ENCODE measurements at regions not wholly inside any gene's neighbourhood (a gene's known extent, or its start where the extent isn't known, plus 50 kb on each side); places are given as distances from the start of the nearest gene placed in this dataset.

DNA sequence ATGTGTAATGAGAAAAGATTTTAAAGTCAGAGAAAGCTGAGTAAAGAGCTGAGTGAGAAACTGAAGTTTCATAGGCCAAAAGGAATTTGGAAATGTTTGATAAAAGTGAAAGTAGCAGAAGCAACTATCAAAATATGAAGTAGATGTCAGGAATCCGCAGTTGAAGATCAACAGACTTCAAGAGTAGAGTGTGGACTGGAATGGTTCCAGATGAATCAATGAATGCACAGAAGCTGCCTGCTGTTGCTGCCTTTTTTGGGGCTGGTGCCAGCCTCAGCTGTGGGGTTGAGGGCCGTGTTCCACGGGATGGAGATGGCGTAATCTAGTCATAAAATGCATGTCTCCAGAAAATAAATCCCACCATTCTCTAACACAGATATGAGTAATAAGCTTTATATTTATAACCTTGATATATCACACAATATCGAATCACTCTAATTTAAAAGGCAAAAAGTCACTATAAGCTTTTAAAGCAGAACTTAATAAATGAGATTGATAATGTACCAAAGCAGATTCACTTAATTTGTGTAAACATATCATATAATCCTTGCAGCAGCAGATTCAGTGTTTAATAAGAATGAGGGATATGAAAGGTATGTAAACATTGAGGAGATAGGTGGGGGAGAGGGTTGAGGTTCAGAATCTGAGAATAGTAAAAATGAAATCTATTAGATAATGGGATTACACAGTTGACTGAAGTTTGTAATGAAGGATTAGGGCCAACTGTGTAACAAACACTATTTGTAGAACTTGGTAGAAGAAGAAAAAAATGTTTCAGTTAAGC lies 652.3 kb upstream of the FTMT start:
- no peak for DNase-seq (ENCODE audit: low read depth, low spot score)
- ATAC-seq: no peak

More for the DNA sequence above, 652.3 kb upstream of the FTMT start:
- Histone ChIP-seq H3K4me3 (replicated peaks in 1 of 2; ENCODE audit: low read depth in 1 of 2, low read length in 2 of 2) (no peak overlapping the region), H2AFZ (ENCODE audit: low read depth, low read length, poor library complexity, severe bottlenecking) (no peak overlapping the region), H4K20me1 (ENCODE audit: insufficient read depth) (no peaks in the 10 kb centered on the region), H3K79me2 (ENCODE audit: insufficient read depth, low read length) (no peaks in the 10 kb centered on the region), H3K9ac (ENCODE audit: low read length) (no peak overlapping the region), H3K27ac (ENCODE audit: low read depth, low read length) (no peak overlapping the region), H3K27me3 (ENCODE audit: insufficient read depth, low read length) (no peaks in the 10 kb centered on the region), H3K4me1 (ENCODE audit: control insufficient read depth in 1 of 2, insufficient read depth in 2 of 2, low read length in 2 of 2) (no peaks in the 10 kb centered on the region), H3K4me2 (ENCODE audit: low read length) (no peak overlapping the region), H3K36me3 (ENCODE audit: control insufficient read depth in 1 of 2, insufficient read depth in 2 of 2, low read length in 2 of 2) (no peaks in the 10 kb centered on the region), H3K9me3 (ENCODE audit: control insufficient read depth in 1 of 2, insufficient read depth in 1 of 2, low read depth in 1 of 2, low read length in 2 of 2) (no peaks in the 10 kb centered on the region), H3K9me2 (ENCODE audit: insufficient read depth) (no peaks in the 10 kb centered on the region; the same call in 1 of the 2 replicates)
- no TSS peak for BruUV-seq (replicated peaks)
- TF ChIP-seq CBX3 (IDR thresholded peaks at IDR 0.05; ENCODE audit: low read depth) (no peak), ELF1 (IDR thresholded peaks at IDR 0.05; ENCODE audit: borderline replicate concordance, low read depth) (no peak), EGR1 (IDR thresholded peaks at IDR 0.05; ENCODE audit: low read depth) (no peak), POLR2A (IDR thresholded peaks at IDR 0.05; ENCODE audit: borderline replicate concordance, extremely low read depth, insufficient read depth, insufficient read length) (no peak), YY1 (IDR thresholded peaks at IDR 0.05; ENCODE audit: extremely low read depth, insufficient replicate concordance, low read depth, low read length) (no peak), CEBPB (IDR thresholded peaks at IDR 0.05; ENCODE audit: low read depth) (no peak), EZH2 (IDR thresholded peaks at IDR 0.05) (no peak), ZNF274 (IDR thresholded peaks at IDR 0.05; ENCODE audit: low read depth, low read length) (no peak), SP1 (IDR thresholded peaks at IDR 0.05; ENCODE audit: low read depth) (no peak), SRF (IDR thresholded peaks at IDR 0.05; ENCODE audit: low read depth) (no peak), JUND (IDR thresholded peaks at IDR 0.05) (no peak)
- TF ChIP-seq, protein P1, sequence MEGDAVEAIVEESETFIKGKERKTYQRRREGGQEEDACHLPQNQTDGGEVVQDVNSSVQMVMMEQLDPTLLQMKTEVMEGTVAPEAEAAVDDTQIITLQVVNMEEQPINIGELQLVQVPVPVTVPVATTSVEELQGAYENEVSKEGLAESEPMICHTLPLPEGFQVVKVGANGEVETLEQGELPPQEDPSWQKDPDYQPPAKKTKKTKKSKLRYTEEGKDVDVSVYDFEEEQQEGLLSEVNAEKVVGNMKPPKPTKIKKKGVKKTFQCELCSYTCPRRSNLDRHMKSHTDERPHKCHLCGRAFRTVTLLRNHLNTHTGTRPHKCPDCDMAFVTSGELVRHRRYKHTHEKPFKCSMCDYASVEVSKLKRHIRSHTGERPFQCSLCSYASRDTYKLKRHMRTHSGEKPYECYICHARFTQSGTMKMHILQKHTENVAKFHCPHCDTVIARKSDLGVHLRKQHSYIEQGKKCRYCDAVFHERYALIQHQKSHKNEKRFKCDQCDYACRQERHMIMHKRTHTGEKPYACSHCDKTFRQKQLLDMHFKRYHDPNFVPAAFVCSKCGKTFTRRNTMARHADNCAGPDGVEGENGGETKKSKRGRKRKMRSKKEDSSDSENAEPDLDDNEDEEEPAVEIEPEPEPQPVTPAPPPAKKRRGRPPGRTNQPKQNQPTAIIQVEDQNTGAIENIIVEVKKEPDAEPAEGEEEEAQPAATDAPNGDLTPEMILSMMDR (IDR thresholded peaks at IDR 0.05 in 2 of 3, conservative IDR thresholded peaks at IDR 0.05 in 1 of 3; ENCODE audit: borderline replicate concordance in 1 of 3, insufficient read depth in 1 of 3, low read depth in 2 of 3, low read length in 2 of 3): no peak
- TF ChIP-seq, protein P2, sequence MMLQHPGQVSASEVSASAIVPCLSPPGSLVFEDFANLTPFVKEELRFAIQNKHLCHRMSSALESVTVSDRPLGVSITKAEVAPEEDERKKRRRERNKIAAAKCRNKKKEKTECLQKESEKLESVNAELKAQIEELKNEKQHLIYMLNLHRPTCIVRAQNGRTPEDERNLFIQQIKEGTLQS (IDR thresholded peaks at IDR 0.05): no peak
- TF ChIP-seq, protein P3, sequence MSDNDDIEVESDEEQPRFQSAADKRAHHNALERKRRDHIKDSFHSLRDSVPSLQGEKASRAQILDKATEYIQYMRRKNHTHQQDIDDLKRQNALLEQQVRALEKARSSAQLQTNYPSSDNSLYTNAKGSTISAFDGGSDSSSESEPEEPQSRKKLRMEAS (IDR thresholded peaks at IDR 0.05): no peak
- POLR2A ChIA-PET: no interaction called here
- CTCF ChIA-PET: no interaction called here
- intact Hi-C loops (cut with micrococcal nuclease): no loop called here
- RAD21 ChIA-PET (ENCODE audit: low non-redundant PET in 1 of 2, low total read pairs in 2 of 2, uncharacterized antibody in 2 of 2, unreplicated experiment in 2 of 2): no interaction called here

All from HCT116 (cell line).